ENCODE measurements at regions not wholly inside any gene's neighbourhood (a gene's known extent, or its start where the extent isn't known, plus 50 kb on each side); places are given as distances from the start of the nearest gene placed in this dataset.

GRCh38 chr2:21412944-21413443 is 289.2 kb downstream of the TDRD15 start:
- no peak for DNase-seq (ENCODE audit: extremely low read depth in 1 of 11, low read depth in 9 of 11, low spot score in 4 of 11)

- DNase-seq (ENCODE audit: extremely low read depth in 1 of 11, low read depth in 9 of 11, low spot score in 4 of 11): no peak
Observed at GRCh38 chr2:21415234-21415633, 291.5 kb downstream of the TDRD15 start.

GRCh38 chr2:21416226-21416625 is 292.5 kb downstream of the TDRD15 start:
- DNase-seq (ENCODE audit: extremely low read depth in 1 of 11, low read depth in 9 of 11, low spot score in 4 of 11): no peak

- no peak for DNase-seq (ENCODE audit: extremely low read depth in 1 of 11, low read depth in 9 of 11, low spot score in 4 of 11)
Observed at GRCh38 chr2:21418456-21418855, 294.7 kb downstream of the TDRD15 start.

- no peak for DNase-seq (ENCODE audit: extremely low read depth in 1 of 11, low read depth in 9 of 11, low spot score in 4 of 11)
Observed at GRCh38 chr2:21420553-21421335, 297.0 kb downstream of the TDRD15 start.

- DNase-seq (ENCODE audit: extremely low read depth in 1 of 11, low read depth in 9 of 11, low spot score in 4 of 11): no peak
Observed at GRCh38 chr2:21422050-21422449, 298.3 kb downstream of the TDRD15 start.

- DNase-seq (ENCODE audit: extremely low read depth in 1 of 11, low read depth in 9 of 11, low spot score in 4 of 11): no peak
Observed at GRCh38 chr2:21422724-21423522, 299.2 kb downstream of the TDRD15 start.

- no peak for DNase-seq (ENCODE audit: extremely low read depth in 1 of 11, low read depth in 9 of 11, low spot score in 4 of 11)
Observed at GRCh38 chr2:21423854-21424253, 300.1 kb downstream of the TDRD15 start.

- DNase-seq (ENCODE audit: extremely low read depth in 1 of 11, low read depth in 9 of 11, low spot score in 4 of 11): no peak
Observed at GRCh38 chr2:21424375-21424774, 300.6 kb downstream of the TDRD15 start.

GRCh38 chr2:21427606-21428005 is 303.8 kb downstream of the TDRD15 start:
- no peak for DNase-seq (ENCODE audit: extremely low read depth in 1 of 11, low read depth in 9 of 11, low spot score in 4 of 11)

- no peak for DNase-seq (ENCODE audit: extremely low read depth in 1 of 11, low read depth in 9 of 11, low spot score in 4 of 11)
Observed at GRCh38 chr2:21428754-21429153, 305.0 kb downstream of the TDRD15 start.

- no peak for DNase-seq (ENCODE audit: extremely low read depth in 1 of 11, low read depth in 9 of 11, low spot score in 4 of 11)
Observed at GRCh38 chr2:21429747-21430146, 306.0 kb downstream of the TDRD15 start.

GRCh38 chr2:21431078-21431477 is 307.3 kb downstream of the TDRD15 start:
- DNase-seq (ENCODE audit: extremely low read depth in 1 of 11, low read depth in 9 of 11, low spot score in 4 of 11): no peak

GRCh38 chr2:21438949-21439348 is 315.2 kb downstream of the TDRD15 start:
- peak in 8 of 11 donors; percentile 6 to 29 (median 22) for DNase-seq (ENCODE audit: extremely low read depth in 1 of 11, low read depth in 9 of 11, low spot score in 4 of 11)

GRCh38 chr2:21441442-21441841 is 317.7 kb downstream of the TDRD15 start:
- no peak for DNase-seq (ENCODE audit: extremely low read depth in 1 of 11, low read depth in 9 of 11, low spot score in 4 of 11)

- DNase-seq (ENCODE audit: extremely low read depth in 1 of 11, low read depth in 9 of 11, low spot score in 4 of 11): no peak
Observed at GRCh38 chr2:21443494-21444105, 319.8 kb downstream of the TDRD15 start.

- no peak for DNase-seq (ENCODE audit: extremely low read depth in 1 of 11, low read depth in 9 of 11, low spot score in 4 of 11)
Observed at GRCh38 chr2:21449881-21450280, 326.1 kb downstream of the TDRD15 start.

- DNase-seq (ENCODE audit: extremely low read depth in 1 of 11, low read depth in 9 of 11, low spot score in 4 of 11): no peak
Observed at GRCh38 chr2:21451403-21451802, 327.6 kb downstream of the TDRD15 start.

GRCh38 chr2:21452263-21452662 is 328.5 kb downstream of the TDRD15 start:
- no peak for DNase-seq (ENCODE audit: extremely low read depth in 1 of 11, low read depth in 9 of 11, low spot score in 4 of 11)

- DNase-seq (ENCODE audit: extremely low read depth in 1 of 11, low read depth in 9 of 11, low spot score in 4 of 11): no peak
Observed at GRCh38 chr2:21452678-21453077, 328.9 kb downstream of the TDRD15 start.
